K562 (cell line): ENCODE measurements at regions not wholly inside any gene's neighbourhood (a gene's known extent, or its start where the extent isn't known, plus 50 kb on each side); places are given as distances from the start of the nearest gene placed in this dataset.

Experiments used
- ATAC-seq: fragments of 200-7000 bp; cut with Tn5 transposase; 3 replicates; pipeline ENCODE4 v1.9.1; 2020; ENCODE audit warnings: moderate library complexity
- BruUV-seq: library from RNA; stranded (reverse); fragments of 400-500 nt; replicated peaks from 2 replicates; lab custom pipeline; 2021; lab: Mats Ljungman, UMichigan
- CTCF ChIA-PET: fragments of 300-600 bp; formaldehyde crosslinking; extraction: SDS; loops from one replicate; lab custom pipeline; 2021; ENCODE audit warnings: low intra/inter-chr PET ratio; lab: Yijun Ruan, JAX
- POLR2A ChIA-PET: fragments of 300-600, 350-650 bp; sonication (Branson Sonifier 250); formaldehyde crosslinking; extraction: SDS; loops from one replicate; lab custom pipeline; 2021; ENCODE audit warnings: antibody characterized with exemption, inconsistent platforms; lab: Yijun Ruan, JAX
- DNase-seq, 4 experiments: peaks; one replicate each; pipeline versions ENCODE4 v3.0.0 to v3.0.0-alpha.2; 2011 to 2018; ENCODE audit warnings: low spot score in 3 of 4, mixed read lengths in 3 of 4; ENCODE audit errors: extremely low read depth in 1 of 4
- FAIRE-seq: peaks from 2 replicates; lab custom pipeline; 2011; peaks lifted over from hg19 to GRCh38; lab: Jason Lieb, UNC
- H2AFZ ChIP-seq: 2 replicates; pipeline ENCODE4 v1.6.0; 2011; ENCODE audit warnings: low read depth, low read length, control low read depth, inconsistent platforms
- H3K27ac ChIP-seq: fragments of 200-600 bp; 3 replicates; pipeline ENCODE4 v1.8.0; 2011; ENCODE audit warnings: low read depth, mild to moderate bottlenecking, control low read depth, inconsistent platforms, low read length, moderate library complexity, mixed read lengths; ENCODE audit errors: extremely low read depth
- H3K27me3 ChIP-seq, 2 experiments: fragments of 300-600 bp in 1 of 2; 2 replicates in 1 of 2; 3 replicates in 1 of 2; pipeline versions ENCODE4 v1.6.0 to v1.8.0; 2011; ENCODE audit warnings: inconsistent platforms in 2 of 2, low read length in 2 of 2, mild to moderate bottlenecking in 1 of 2, mixed read lengths in 1 of 2, moderate library complexity in 1 of 2; ENCODE audit not compliant: control insufficient read depth in 2 of 2, insufficient read depth in 2 of 2
- H3K36me3 ChIP-seq: fragments of 300-600 bp; 3 replicates; pipeline ENCODE4 v1.8.0; 2011; ENCODE audit warnings: mild to moderate bottlenecking, low read length, inconsistent platforms; ENCODE audit not compliant: control insufficient read depth, insufficient read depth
- H3K4me1 ChIP-seq, 2 experiments: fragments of 200-600 bp in 1 of 2; replicated peaks in 1 of 2; 2 replicates in 1 of 2; 3 replicates in 1 of 2; pipeline versions ENCODE4 v1.5.1 to v1.8.0; 2011; ENCODE audit warnings: inconsistent platforms in 2 of 2, low read length in 2 of 2, mild to moderate bottlenecking in 1 of 2, mixed read lengths in 1 of 2, moderate library complexity in 1 of 2; ENCODE audit not compliant: control insufficient read depth in 2 of 2, insufficient read depth in 2 of 2
- H3K4me2 ChIP-seq: 2 replicates; pipeline ENCODE4 v1.6.1; 2011; ENCODE audit warnings: low read length, control low read depth, inconsistent platforms, mixed read lengths; ENCODE audit not compliant: insufficient read depth
- H3K4me3 ChIP-seq: fragments of 200-600 bp; sonication (generic), shearing (Covaris generic); 2 replicates; pipeline ENCODE4 v1.5.1; 2016; ENCODE audit warnings: control low read depth, inconsistent platforms
- H3K79me2 ChIP-seq: fragments of 200-600 bp; 3 replicates; pipeline ENCODE4 v1.8.0; 2011; ENCODE audit warnings: low read length, inconsistent platforms; ENCODE audit not compliant: control insufficient read depth, insufficient read depth
- H3K9ac ChIP-seq, 2 experiments: 2 replicates each; pipeline versions ENCODE4 v1.6.0 to v1.6.1; 2011; ENCODE audit warnings: low read depth in 2 of 2, low read length in 2 of 2, control low read depth in 1 of 2, inconsistent platforms in 1 of 2, mild to moderate bottlenecking in 1 of 2, mixed read lengths in 1 of 2; ENCODE audit not compliant: insufficient read depth in 1 of 2
- H3K9me1 ChIP-seq: one replicate; pipeline ENCODE4 v1.6.0; 2011; ENCODE audit warnings: inconsistent platforms, mild to moderate bottlenecking, low read length, moderate library complexity; ENCODE audit not compliant: control insufficient read depth, insufficient read depth
- H3K9me3 ChIP-seq: replicated peaks from 2 replicates; pipeline ENCODE4 v1.5.1; 2011; ENCODE audit warnings: low read depth, low read length, inconsistent platforms; ENCODE audit not compliant: control insufficient read depth, insufficient read depth
- H4K20me1 ChIP-seq: replicated peaks from 2 replicates; pipeline ENCODE4 v1.6.1; 2011; ENCODE audit warnings: low read length, inconsistent platforms, mixed read lengths; ENCODE audit not compliant: control insufficient read depth, insufficient read depth
- EP300 ChIP-seq: IDR thresholded peaks from 2 replicates; pipeline ENCODE4 v1.6.1; 2012; ENCODE audit warnings: low read length, improper control_type of control experiment
- ERF ChIP-seq: fragments of 450-650 bp; formaldehyde crosslinking; IDR thresholded peaks from 2 replicates; pipeline ENCODE4 v1.4.0; 2020; ENCODE audit warnings: mild to moderate bottlenecking, mixed read lengths
- GABPA ChIP-seq: fragments of 200-800 bp; sonication (Bioruptor generic); conservative IDR thresholded peaks from 2 replicates; pipeline ENCODE4 v1.6.1; 2016; ENCODE audit warnings: low read depth, missing genetic modification characterization, missing compliant biosample characterization
- HNRNPH1 ChIP-seq: fragments of 200-400 bp; formaldehyde crosslinking; optimal IDR thresholded peaks from 2 replicates; pipeline ENCODE3; 2017; ENCODE audit warnings: low read depth, mild to moderate bottlenecking, low read length, moderate library complexity
- JUNB ChIP-seq: fragments of 450-650 bp; formaldehyde crosslinking; conservative IDR thresholded peaks from 2 replicates; pipeline ENCODE4 v1.4.0; 2020; ENCODE audit warnings: mild to moderate bottlenecking
- NFATC3 ChIP-seq: fragments of 450-650 bp; IDR thresholded peaks from 2 replicates; pipeline ENCODE4 v1.6.1; 2017; ENCODE audit warnings: mild to moderate bottlenecking
- SPI1 ChIP-seq: IDR thresholded peaks from 2 replicates; pipeline ENCODE4 v1.6.1; 2011; ENCODE audit warnings: low read depth, low read length, control low read depth, borderline replicate concordance
- TCF7L2 ChIP-seq: fragments of 150-350 bp; IDR thresholded peaks from 2 replicates; pipeline ENCODE4 v1.6.1; 2016; ENCODE audit warnings: low read depth, mild to moderate bottlenecking, low read length, moderate library complexity
- TEAD2 ChIP-seq: fragments of 450-650 bp; IDR thresholded peaks from 2 replicates; pipeline ENCODE4 v1.6.1; 2016; ENCODE audit warnings: missing genetic modification characterization, control low read depth, missing compliant biosample characterization
- ZNF263 ChIP-seq: sonication (generic); formaldehyde crosslinking; IDR thresholded peaks from 2 replicates; pipeline ENCODE4 v1.8.0; 2022; ENCODE audit warnings: mild to moderate bottlenecking, missing genetic modification reagents, borderline replicate concordance
- WGBS: fragments of 100-300 bp; shearing (Covaris generic); methylation state at CpG from one replicate; pipeline ENCODE4 v1.1.6; 2016; ENCODE audit warnings: low coverage, mixed read lengths; ENCODE audit not compliant: insufficient coverage; ENCODE audit errors: missing lambda C conversion rate; 5-methylcytosine and 5-hydroxymethylcytosine counted together
- in situ Hi-C: fragments of 300-500 bp; cut with MboI; formaldehyde crosslinking; loops from 4 replicates; pipeline ENCODE4 v1.15.0; 2018; ENCODE audit warnings: inconsistent platforms, mixed read lengths
- intact Hi-C: fragments of 100-400 bp; cut with micrococcal nuclease; formaldehyde crosslinking; loops from 2 replicates; pipeline ENCODE4 v1.14.2; 2022
- TF ChIP-seq, protein P1 (sequence below): fragments of 450-650 bp; IDR thresholded peaks from 2 replicates; pipeline ENCODE4 v1.6.1; 2016; ENCODE audit warnings: antibody characterized with exemption

- CTCF ChIA-PET = no interaction called here
- no peak for ATAC-seq
- H3K4me3 ChIP-seq = no peak overlapping the region
- no peaks in the 10 kb centered on the region for H3K9me1 ChIP-seq
- in situ Hi-C loops (no loop called here), intact Hi-C loops (no loop called here)
- WGBS = 0% methylated on average over 2 of the region's 2 CpGs
- no peak overlapping the region for H2AFZ ChIP-seq
- no peaks in the 10 kb centered on the region for H4K20me1 ChIP-seq
- H3K4me1 ChIP-seq = no peaks in the 10 kb centered on the region
- no TSS peak for BruUV-seq
- DNase-seq = no peak
- H3K27me3 ChIP-seq = no peaks in the 10 kb centered on the region
- H3K9ac ChIP-seq = no peak overlapping the region
- H3K4me2 ChIP-seq = no peak overlapping the region
- H3K79me2 ChIP-seq = no peaks in the 10 kb centered on the region
- H3K36me3 ChIP-seq = no peaks in the 10 kb centered on the region
- no peak overlapping the region for H3K27ac ChIP-seq
- no peak for TF ChIP-seq SPI1
- H3K9me3 ChIP-seq = no peaks in the 10 kb centered on the region
- no peak for FAIRE-seq
- POLR2A ChIA-PET = no interaction called here
These were observed 180.2 kb upstream of the N4BP1 start for GRCh38 chr16:48790151-48790550.

GRCh38 chr16:48788475-48788874 is 178.5 kb upstream of the N4BP1 start:
- TF ChIP-seq ZNF263 (CRISPR knock-in tag) = no peak
- no peak for TF ChIP-seq TCF7L2
- no peak for TF ChIP-seq JUNB
- no peak for TF ChIP-seq EP300
- TF ChIP-seq NFATC3 = no peak
- TF ChIP-seq ERF (CRISPR knock-in tag) = no peak
- TF ChIP-seq, protein P1, sequence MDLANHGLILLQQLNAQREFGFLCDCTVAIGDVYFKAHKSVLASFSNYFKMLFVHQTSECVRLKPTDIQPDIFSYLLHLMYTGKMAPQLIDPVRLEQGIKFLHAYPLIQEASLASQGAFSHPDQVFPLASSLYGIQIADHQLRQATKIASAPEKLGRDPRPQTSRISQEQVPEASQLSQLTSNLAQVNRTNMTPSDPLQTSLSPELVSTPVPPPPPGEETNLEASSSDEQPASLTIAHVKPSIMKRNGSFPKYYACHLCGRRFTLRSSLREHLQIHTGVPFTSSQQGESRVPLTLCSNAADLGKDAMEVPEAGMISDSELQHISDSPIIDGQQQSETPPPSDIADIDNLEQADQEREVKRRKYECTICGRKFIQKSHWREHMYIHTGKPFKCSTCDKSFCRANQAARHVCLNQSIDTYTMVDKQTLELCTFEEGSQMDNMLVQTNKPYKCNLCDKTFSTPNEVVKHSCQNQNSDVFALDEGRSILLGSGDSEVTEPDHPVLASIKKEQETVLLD = no peak
- no peak for TF ChIP-seq GABPA (tag)
- no peak for TF ChIP-seq HNRNPH1
- no peak for TF ChIP-seq TEAD2
- intact Hi-C loops (no loop called here), in situ Hi-C loops (no loop called here)
- no peaks in the 10 kb centered on the region for H3K36me3 ChIP-seq
- no peaks in the 10 kb centered on the region for H4K20me1 ChIP-seq
- no peak for FAIRE-seq
- H3K9me1 ChIP-seq = no peaks in the 10 kb centered on the region
- BruUV-seq = no TSS peak
- POLR2A ChIA-PET = no interaction called here
- H3K4me2 ChIP-seq = no peak overlapping the region
- no peak for ATAC-seq
- CTCF ChIA-PET = no interaction called here
- H3K9ac ChIP-seq = no peak overlapping the region
- no peak overlapping the region for H3K4me3 ChIP-seq
- no peak overlapping the region for H3K27ac ChIP-seq
- DNase-seq = no peak
- WGBS = 0% methylated on average over 3 of the region's 3 CpGs
- H2AFZ ChIP-seq = no peak overlapping the region
- no peaks in the 10 kb centered on the region for H3K27me3 ChIP-seq
- H3K9me3 ChIP-seq = no peaks in the 10 kb centered on the region
- H3K79me2 ChIP-seq = no peaks in the 10 kb centered on the region
- H3K4me1 ChIP-seq = no peaks in the 10 kb centered on the region
